Gastroesophageal sphincter (tissue), 3 donors: ENCODE measurements at regions not wholly inside any gene's neighbourhood (a gene's known extent, or its start where the extent isn't known, plus 50 kb on each side); places are given as distances from the start of the nearest gene placed in this dataset.

Experiments used
- CTCF ChIP-seq, 4 experiments: fragments of 200-600 bp in 2 of 4; fragments of 450-650 bp in 2 of 4; sonication (generic) in 1 of 4; IDR thresholded peaks; one replicate each; pipeline ENCODE4 v1.5.1; 2017 to 2019; ENCODE audit warnings: antibody characterized with exemption in 4 of 4, mild to moderate bottlenecking in 2 of 4, moderate library complexity in 2 of 4
- POLR2A ChIP-seq, 2 donors: fragments of 450-650 bp; IDR thresholded peaks; one replicate each; pipeline ENCODE4 v1.6.1; 2017; ENCODE audit warnings: antibody characterized with exemption in 2 of 2, mild to moderate bottlenecking in 2 of 2, moderate library complexity in 1 of 2
- POLR2AphosphoS5 ChIP-seq: sonication (generic); formaldehyde crosslinking; IDR thresholded peaks from one replicate; pipeline ENCODE4 v1.6.1; 2017; ENCODE audit warnings: antibody characterized with exemption

GRCh38 chr7:46446151-46446550 lies 525.1 kb upstream of the IGFBP3 start:
- no peak for TF ChIP-seq CTCF (IDR thresholded peaks at IDR 0.05)
- TF ChIP-seq POLR2AphosphoS5, result no peak
- TF ChIP-seq POLR2A (IDR thresholded peaks at IDR 0.05), result no peak
